ENCODE measurements at regions not wholly inside any gene's neighbourhood (a gene's known extent, or its start where the extent isn't known, plus 50 kb on each side); places are given as distances from the start of the nearest gene placed in this dataset.

- TF ChIP-seq FOXM1 (IDR thresholded peaks at IDR 0.05; ENCODE audit: low read depth) = no peak
- TF ChIP-seq ZBTB33 (IDR thresholded peaks at IDR 0.05; ENCODE audit: borderline replicate concordance, low read depth) = no peak
- no peak for TF ChIP-seq CTCF (IDR thresholded peaks at IDR 0.05)
- TF ChIP-seq TEAD4 (IDR thresholded peaks at IDR 0.05; ENCODE audit: borderline replicate concordance, insufficient read depth) = no peak
- TF ChIP-seq GABPA (IDR thresholded peaks at IDR 0.05; ENCODE audit: low read depth) = no peak
These were observed 66.1 kb downstream of the KLF15 start for GRCh38 chr3:126291061-126291460.

Measured in SK-N-SH (cell line).